Osteocyte (in vitro differentiated cells): ENCODE measurements at regions not wholly inside any gene's neighbourhood (a gene's known extent, or its start where the extent isn't known, plus 50 kb on each side); places are given as distances from the start of the nearest gene placed in this dataset.

Experiments
- DNase-seq: peaks from one replicate; pipeline ENCODE4 v3.0.0; 2021; ENCODE audit warnings: mixed read lengths; ENCODE audit not compliant: unreplicated experiment; ENCODE audit errors: extremely low spot score
- H3K27ac Mint-ChIP-seq: one replicate; pipeline ENCODE4 v1.8.0; 2021; ENCODE audit warnings: mild to moderate bottlenecking, mixed read lengths; ENCODE audit not compliant: unreplicated experiment
- H3K27me3 Mint-ChIP-seq: one replicate; pipeline ENCODE4 v1.8.0; 2021; ENCODE audit warnings: mixed read lengths; ENCODE audit not compliant: unreplicated experiment
- H3K36me3 Mint-ChIP-seq: one replicate; pipeline ENCODE4 v1.8.0; 2021; ENCODE audit warnings: mixed read lengths; ENCODE audit not compliant: unreplicated experiment
- H3K4me1 Mint-ChIP-seq: one replicate; pipeline ENCODE4 v1.8.0; 2021; ENCODE audit warnings: mixed read lengths; ENCODE audit not compliant: unreplicated experiment
- H3K4me3 Mint-ChIP-seq: one replicate; pipeline ENCODE4 v1.8.0; 2021; ENCODE audit warnings: mild to moderate bottlenecking, moderate library complexity, mixed read lengths; ENCODE audit not compliant: unreplicated experiment
- H3K9me3 Mint-ChIP-seq: one replicate; pipeline ENCODE4 v1.8.0; 2021; ENCODE audit warnings: mixed read lengths; ENCODE audit not compliant: unreplicated experiment
- TF ChIP-seq, protein P1 (sequence below): fragments of 200-600 bp; sonication (generic); IDR thresholded peaks from 2 replicates; pipeline ENCODE4 v1.5.0; 2021; ENCODE audit warnings: antibody characterized with exemption, mild to moderate bottlenecking, moderate library complexity

DNA sequence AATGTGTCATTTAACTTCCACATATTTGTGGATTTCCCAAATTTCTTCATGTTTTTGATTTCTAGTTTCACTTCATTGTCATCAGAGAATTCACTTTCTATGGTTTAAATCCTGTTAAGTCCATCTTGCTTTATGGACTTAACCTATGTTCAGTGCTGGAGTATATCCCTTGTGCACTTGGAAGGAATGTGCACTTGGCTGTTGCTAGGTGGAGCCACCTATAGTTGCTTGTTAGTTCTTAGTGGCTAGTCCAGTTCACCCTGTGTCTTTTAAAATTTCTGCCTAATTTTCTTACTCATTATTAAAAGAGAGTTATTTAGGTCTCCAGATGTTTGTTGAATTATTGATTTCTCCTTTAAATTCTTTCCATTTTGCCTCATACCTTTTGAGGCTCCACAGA, 1472.5 kb upstream of the CDH6 start:
- TF ChIP-seq, protein P1, sequence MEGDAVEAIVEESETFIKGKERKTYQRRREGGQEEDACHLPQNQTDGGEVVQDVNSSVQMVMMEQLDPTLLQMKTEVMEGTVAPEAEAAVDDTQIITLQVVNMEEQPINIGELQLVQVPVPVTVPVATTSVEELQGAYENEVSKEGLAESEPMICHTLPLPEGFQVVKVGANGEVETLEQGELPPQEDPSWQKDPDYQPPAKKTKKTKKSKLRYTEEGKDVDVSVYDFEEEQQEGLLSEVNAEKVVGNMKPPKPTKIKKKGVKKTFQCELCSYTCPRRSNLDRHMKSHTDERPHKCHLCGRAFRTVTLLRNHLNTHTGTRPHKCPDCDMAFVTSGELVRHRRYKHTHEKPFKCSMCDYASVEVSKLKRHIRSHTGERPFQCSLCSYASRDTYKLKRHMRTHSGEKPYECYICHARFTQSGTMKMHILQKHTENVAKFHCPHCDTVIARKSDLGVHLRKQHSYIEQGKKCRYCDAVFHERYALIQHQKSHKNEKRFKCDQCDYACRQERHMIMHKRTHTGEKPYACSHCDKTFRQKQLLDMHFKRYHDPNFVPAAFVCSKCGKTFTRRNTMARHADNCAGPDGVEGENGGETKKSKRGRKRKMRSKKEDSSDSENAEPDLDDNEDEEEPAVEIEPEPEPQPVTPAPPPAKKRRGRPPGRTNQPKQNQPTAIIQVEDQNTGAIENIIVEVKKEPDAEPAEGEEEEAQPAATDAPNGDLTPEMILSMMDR = no peak
- no peaks in the 10 kb centered on the region for H3K9me3 Mint-ChIP-seq

DNA sequence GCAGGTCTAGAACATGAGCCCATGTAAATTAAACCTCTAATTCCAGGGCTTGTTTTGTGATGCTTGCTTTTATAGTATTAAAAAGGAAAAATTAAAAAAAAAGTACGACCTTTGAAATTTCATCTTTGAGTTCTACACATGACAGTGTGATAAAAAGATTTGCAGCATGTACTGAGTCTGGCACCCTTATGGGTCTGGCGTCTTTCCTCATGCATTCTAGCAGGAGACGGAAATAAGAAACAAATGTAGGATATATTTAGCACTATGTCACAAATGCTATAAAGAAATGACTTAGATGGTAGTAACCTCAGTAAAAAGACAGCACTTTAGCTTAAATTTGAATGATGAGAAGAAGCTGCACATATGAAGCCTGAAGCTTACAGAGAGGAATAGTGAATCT, 1474.3 kb upstream of the CDH6 start:
- Mint-ChIP-seq H3K9me3 (no peaks in the 10 kb centered on the region), H3K36me3 (no peaks in the 10 kb centered on the region), H3K27me3 (peaks cover 4% of the 10 kb centered on the region), H3K27ac (no peak overlapping the region), H3K4me1 (no peaks in the 10 kb centered on the region), H3K4me3 (no peak overlapping the region)
- no peak for DNase-seq
- TF ChIP-seq, protein P1 = no peak

More for the DNA sequence above, 1472.5 kb upstream of the CDH6 start:
- no peak overlapping the region for H3K27ac Mint-ChIP-seq
- no peak overlapping the region for H3K4me3 Mint-ChIP-seq
- no peaks in the 10 kb centered on the region for H3K36me3 Mint-ChIP-seq
- H3K27me3 Mint-ChIP-seq = peaks cover 10% of the 10 kb centered on the region
- no peak for DNase-seq
- H3K4me1 Mint-ChIP-seq = no peaks in the 10 kb centered on the region

DNA sequence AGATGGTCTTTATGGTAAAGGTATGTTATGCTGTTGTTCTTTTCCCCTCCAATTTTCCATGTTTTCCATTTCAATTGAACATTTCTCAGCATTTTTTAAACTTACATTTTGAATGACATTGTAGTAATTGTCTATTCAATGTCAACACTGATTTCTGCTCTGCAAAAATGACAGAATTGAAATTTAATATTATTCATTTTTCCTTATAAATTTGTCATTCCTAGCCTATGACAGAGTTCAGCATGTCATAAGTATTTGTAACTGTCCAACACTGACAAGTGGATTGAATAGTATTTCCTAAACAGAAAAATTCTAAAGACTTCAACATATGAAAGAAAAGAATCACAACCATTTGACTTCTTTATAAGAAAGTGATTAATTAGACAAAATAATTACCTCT, 1478.3 kb upstream of the CDH6 start:
- Mint-ChIP-seq H3K27ac (no peak overlapping the region), H3K9me3 (no peaks in the 10 kb centered on the region), H3K36me3 (no peaks in the 10 kb centered on the region), H3K27me3 (peaks cover 4% of the 10 kb centered on the region), H3K4me1 (no peaks in the 10 kb centered on the region), H3K4me3 (no peak overlapping the region)
- DNase-seq = no peak
- TF ChIP-seq, protein P1 = no peak

DNA sequence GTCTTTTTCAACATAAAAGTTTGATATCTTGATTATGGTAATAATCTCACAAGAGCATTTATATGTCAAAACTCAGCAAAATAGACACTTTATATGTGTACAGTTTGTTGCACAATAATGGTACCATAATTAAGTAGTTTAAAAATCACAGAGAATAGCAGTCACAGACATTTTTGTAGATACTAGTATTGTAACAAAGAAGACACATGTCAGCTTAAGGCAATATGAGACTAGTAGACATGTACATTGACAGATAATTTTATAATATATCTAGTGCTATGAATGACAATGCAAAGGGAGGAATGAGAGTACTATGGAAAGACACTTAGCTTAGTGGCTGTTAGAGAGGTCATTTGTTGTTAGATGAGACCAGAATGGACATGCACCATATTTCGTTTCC, 1490.6 kb upstream of the CDH6 start:
- Mint-ChIP-seq H3K27me3 (peaks cover 5% of the 10 kb centered on the region), H3K27ac (no peak overlapping the region)
- TF ChIP-seq, protein P1 = no peak

DNA sequence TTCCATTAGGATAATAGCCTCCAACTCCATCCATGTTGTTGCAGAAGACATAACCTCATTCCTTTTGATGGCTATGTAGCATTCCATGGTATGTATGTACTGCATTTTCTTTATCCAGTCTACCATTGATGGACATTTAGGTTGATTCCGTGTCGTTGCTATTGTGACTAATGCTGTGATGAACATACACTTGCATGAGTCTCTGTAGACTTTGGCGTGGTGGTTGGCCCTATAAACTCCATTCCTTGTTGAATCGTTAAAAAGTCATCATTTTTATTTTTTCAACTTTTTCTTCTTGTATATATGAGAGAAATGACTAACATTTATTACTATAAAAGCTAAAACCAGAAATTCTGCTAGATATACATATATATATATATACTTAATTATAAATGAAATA, 1491.9 kb upstream of the CDH6 start:
- no peak overlapping the region for H3K4me3 Mint-ChIP-seq
- H3K27me3 Mint-ChIP-seq = peaks cover 5% of the 10 kb centered on the region
- TF ChIP-seq, protein P1 = no peak
- no peak for DNase-seq
- H3K4me1 Mint-ChIP-seq = no peaks in the 10 kb centered on the region
- H3K9me3 Mint-ChIP-seq = no peaks in the 10 kb centered on the region
- H3K36me3 Mint-ChIP-seq = no peaks in the 10 kb centered on the region
- no peak overlapping the region for H3K27ac Mint-ChIP-seq

More for the DNA sequence above, 1490.6 kb upstream of the CDH6 start:
- no peaks in the 10 kb centered on the region for H3K4me1 Mint-ChIP-seq
- no peaks in the 10 kb centered on the region for H3K36me3 Mint-ChIP-seq
- H3K4me3 Mint-ChIP-seq = no peak overlapping the region
- H3K9me3 Mint-ChIP-seq = no peaks in the 10 kb centered on the region
- DNase-seq = no peak
